ENCODE measurements at regions not wholly inside any gene's neighbourhood (a gene's known extent, or its start where the extent isn't known, plus 50 kb on each side); places are given as distances from the start of the nearest gene placed in this dataset.

DNA sequence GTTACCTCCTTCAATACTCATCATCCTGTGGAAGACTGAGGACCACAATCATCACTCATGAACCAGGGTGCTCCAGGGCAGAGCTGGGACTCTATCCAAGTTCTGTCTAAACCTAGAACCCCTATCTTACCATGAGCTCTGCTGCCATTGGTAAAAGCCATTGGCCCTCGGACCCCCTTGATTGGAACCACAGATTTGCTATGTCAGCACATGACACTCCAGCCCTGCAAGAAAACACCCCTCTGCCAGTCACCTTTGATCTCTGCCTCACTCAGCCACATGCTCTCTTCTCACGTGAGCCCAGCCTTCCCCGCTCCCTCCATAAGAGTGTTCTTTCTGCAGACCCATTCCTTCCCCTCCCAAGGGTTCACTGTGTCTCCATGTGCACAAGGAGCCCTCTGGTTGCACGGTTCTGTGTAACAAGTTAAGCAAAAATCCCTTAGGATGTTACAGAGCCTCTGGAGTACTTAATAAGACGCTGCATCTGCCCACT is 468.8 kb upstream of the DYNLRB2 start:
- no peak for DNase-seq

GRCh38 chr16:80066805-80067580 is 466.5 kb upstream of the MAF start:
- no peak for DNase-seq

DNA sequence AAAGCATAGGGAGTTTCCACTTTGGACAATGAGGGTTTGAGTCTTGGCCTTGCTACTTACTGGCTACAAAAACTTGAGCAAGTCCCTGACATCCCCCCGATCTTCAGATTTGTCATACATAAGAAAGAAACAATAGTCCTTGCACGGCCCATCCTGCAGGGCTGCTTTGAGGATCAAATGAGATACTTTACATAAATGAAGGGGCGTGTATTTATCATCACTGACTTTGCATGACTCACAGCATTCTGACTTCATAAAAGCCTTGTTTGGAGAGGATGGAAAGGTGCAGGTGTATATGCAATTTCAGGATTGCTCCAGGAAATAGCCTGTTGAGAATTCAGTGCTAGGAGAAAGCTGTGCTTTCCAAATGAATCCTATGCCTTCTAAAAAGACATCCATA is 465.0 kb upstream of the MAF start:
- no peak for DNase-seq

- DNase-seq: no peak
Observed at GRCh38 chr16:80063713-80064069, 463.2 kb upstream of the MAF start.

- DNase-seq: no peak
Observed at GRCh38 chr16:80063031-80063712, 462.6 kb upstream of the MAF start.

GRCh38 chr16:80062361-80063030 is 462.0 kb upstream of the MAF start:
- DNase-seq: no peak

DNA sequence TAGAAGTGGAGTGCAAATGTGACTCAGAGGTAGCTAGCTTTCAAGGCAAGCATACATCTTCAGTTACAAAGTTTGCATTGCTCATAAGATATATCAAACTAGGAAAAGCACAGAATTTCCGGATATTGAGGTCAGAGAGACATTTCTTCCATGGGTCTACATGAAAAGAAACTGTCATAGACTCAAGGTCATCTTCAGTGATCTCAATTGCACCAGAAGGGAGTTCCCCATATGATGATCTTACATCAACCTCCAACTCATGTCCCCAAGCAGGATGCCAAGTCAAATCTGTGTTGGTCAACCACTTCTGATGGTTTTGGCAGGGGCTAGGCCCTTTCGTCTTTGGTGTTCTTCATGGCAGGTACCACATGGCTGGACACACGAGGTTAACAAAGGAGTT is 459.9 kb upstream of the MAF start:
- DNase-seq: no peak

DNA sequence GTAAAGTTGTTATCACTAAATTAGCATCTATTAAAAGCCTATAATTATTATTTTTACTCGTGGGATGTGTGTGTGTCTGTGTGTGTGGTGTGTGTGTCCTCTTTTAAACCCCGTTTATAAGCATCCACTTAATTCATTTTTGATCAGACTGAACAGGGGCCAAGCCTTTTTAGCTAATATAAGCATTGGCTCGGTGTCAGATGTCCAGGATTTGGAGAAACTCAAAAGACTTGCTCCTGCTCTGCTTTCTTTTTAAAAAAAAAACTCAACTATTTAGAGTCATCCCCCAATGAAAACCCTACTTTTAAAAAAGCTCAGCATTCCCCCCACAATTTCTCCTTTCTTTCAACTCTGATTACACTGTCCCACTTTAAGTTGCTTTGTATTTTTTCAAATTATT is 459.3 kb upstream of the MAF start:
- no peak for DNase-seq

GRCh38 chr16:80058214-80058613 is 457.7 kb upstream of the MAF start:
- no peak for DNase-seq

GRCh38 chr16:80056324-80056723 is 455.8 kb upstream of the MAF start:
- no peak for DNase-seq

- no peak for DNase-seq
Observed at GRCh38 chr16:80055831-80056230, 455.3 kb upstream of the MAF start.

GRCh38 chr16:80054647-80055046 is 454.1 kb upstream of the MAF start:
- DNase-seq: no peak

- no peak for DNase-seq
Observed at GRCh38 chr16:80051040-80051439, 450.5 kb upstream of the MAF start.

DNA sequence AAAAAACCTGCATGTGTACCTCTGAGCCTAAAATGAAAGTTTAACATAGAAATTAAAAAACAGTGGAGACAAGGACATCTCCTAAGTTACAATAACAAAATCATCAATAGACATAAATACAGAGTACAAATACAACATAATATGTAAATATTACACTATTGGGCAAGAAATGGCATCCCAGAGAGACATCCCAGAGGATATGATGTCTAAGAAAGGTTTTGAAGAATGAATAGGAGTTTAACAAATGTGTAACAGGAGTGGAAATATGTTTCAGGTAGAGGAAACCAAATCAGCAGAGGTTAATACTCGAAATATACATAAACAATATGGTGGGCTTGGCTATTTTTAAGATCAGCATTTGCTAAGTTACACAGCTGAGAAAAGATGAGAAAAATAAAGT is 447.7 kb upstream of the MAF start:
- no peak for DNase-seq

DNA sequence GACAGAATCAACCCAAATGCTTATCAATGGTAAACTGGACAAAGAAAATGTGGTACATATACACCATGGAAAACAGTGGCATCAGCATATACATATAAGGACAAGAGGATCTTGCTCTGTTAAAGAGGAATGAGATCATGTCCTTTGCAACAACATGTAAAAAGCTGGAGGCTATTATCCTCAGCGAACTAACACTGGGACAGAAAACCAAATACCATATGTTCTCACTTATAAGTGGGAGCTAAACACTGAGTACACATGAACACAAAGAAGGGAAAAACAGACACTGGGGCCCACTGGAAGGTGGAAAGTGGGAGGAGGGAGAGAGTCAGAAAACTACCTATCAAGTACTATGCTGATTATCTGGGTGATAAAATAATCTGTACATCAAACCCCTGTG is 447.3 kb upstream of the MAF start:
- no peak for DNase-seq

GRCh38 chr16:80046848-80047247 is 446.3 kb upstream of the MAF start:
- DNase-seq: no peak

GRCh38 chr16:80046261-80046660 is 445.7 kb upstream of the MAF start:
- no peak for DNase-seq

GRCh38 chr16:80045861-80046260 is 445.3 kb upstream of the MAF start:
- DNase-seq: no peak

DNA sequence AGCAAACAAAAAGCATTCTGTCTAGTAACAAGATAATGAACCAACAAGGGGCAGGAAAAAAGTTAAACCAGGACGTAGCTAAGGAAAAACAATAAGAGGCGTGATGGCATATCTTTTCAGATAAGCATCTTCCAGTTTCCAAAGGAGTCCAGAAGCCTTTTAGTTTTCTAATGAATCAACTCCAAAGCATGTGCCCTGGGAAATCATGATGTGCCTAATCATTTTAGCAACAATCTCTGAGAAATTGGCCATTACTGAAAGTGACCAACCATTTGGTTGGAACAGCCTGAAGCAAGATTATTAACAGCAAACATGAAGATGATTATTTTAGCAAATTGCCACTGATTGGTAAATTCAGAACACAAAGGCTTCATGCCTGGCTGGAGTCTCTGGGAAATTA is 440.9 kb upstream of the MAF start:
- no peak for DNase-seq

- DNase-seq: no peak
Observed at GRCh38 chr16:80040814-80041213, 440.3 kb upstream of the MAF start.

- no peak for DNase-seq
Observed at GRCh38 chr16:80040413-80040812, 439.9 kb upstream of the MAF start.

GRCh38 chr16:80039777-80040176 is 439.2 kb upstream of the MAF start:
- no peak for DNase-seq

DNA sequence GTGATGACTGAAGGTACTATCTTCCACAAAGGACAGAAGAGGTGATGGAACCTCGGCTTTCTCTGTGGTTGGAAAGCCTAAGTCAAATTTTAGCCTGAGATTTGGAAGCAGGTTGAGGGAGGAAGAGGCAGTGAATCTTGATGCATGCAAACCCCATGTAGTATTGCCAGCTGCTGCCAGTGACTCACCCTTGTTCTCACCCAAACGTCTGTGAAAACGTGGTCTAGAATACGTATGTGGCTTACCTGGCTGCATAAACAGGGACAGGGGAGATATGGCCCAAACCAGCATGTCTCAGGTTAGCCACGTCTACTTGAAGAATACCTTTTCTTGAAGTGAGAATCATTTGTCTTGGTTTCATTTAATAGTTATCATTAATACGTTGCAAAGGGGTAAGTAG is 438.0 kb upstream of the MAF start:
- no peak for DNase-seq
